ENCODE measurements at regions not wholly inside any gene's neighbourhood (a gene's known extent, or its start where the extent isn't known, plus 50 kb on each side); places are given as distances from the start of the nearest gene placed in this dataset.

DNA sequence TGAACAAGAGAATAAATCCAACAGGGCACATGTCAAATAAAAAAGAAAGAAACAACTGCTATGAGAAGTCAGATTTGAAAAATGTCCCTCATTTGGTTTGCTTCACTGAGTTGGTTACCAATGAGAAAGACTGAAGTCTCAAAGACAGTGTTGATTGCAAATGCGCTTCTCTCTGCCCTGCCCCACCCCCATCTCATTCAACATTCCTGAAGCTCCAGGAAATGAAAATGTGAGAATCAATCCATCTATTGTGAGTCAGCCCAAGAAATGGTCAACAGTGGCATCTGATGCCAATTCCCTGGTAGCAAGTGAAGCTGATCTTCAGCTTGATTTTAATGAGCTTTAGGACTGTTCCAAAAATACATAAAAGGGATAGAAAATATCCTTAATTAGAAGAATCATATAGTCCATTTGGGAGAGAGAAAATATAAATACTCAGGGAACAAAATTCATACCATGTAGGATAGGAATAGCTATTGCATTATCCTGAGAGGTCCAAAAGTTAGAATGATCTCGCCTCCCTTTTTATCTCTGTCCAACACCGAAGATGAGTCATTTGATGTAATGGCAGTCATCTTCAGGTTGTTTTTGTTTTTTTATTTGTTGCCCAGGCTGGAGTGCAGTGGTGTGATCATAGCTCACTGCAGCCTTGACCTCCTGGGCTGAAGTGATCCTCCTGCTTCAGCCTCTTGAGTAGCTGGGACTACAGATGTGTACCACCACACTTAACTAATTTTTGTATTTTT, 200.3 kb upstream of the UMPS start:
- TF ChIP-seq, protein P1, sequence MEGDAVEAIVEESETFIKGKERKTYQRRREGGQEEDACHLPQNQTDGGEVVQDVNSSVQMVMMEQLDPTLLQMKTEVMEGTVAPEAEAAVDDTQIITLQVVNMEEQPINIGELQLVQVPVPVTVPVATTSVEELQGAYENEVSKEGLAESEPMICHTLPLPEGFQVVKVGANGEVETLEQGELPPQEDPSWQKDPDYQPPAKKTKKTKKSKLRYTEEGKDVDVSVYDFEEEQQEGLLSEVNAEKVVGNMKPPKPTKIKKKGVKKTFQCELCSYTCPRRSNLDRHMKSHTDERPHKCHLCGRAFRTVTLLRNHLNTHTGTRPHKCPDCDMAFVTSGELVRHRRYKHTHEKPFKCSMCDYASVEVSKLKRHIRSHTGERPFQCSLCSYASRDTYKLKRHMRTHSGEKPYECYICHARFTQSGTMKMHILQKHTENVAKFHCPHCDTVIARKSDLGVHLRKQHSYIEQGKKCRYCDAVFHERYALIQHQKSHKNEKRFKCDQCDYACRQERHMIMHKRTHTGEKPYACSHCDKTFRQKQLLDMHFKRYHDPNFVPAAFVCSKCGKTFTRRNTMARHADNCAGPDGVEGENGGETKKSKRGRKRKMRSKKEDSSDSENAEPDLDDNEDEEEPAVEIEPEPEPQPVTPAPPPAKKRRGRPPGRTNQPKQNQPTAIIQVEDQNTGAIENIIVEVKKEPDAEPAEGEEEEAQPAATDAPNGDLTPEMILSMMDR (IDR thresholded peaks at IDR 0.05; ENCODE audit: low read length), result no peak
- TF ChIP-seq EZH2 (IDR thresholded peaks at IDR 0.05; ENCODE audit: borderline replicate concordance, low read length), result no peak
